ENCODE measurements at regions not wholly inside any gene's neighbourhood (a gene's known extent, or its start where the extent isn't known, plus 50 kb on each side); places are given as distances from the start of the nearest gene placed in this dataset.

GRCh38 chr6:84500726-84501125 lies 263.7 kb downstream of the TBX18 start:
- ChIA-PET CTCF (no interaction called here), POLR2A (ENCODE audit: low non-redundant PET) (no interaction called here)
- Histone ChIP-seq H3K27ac (ENCODE audit: low read depth, low read length, poor library complexity, severe bottlenecking) (no peak overlapping the region), H3K36me3 (ENCODE audit: insufficient read depth, low read length, poor library complexity, severe bottlenecking) (no peaks in the 10 kb centered on the region), H3K9me3 (ENCODE audit: low read depth, low read length, poor library complexity, severe bottlenecking) (no peaks in the 10 kb centered on the region), H3K4me3 (ENCODE audit: low read depth, low read length, poor library complexity, severe bottlenecking) (no peak overlapping the region), H3K4me1 (ENCODE audit: insufficient read depth, low read length, poor library complexity, severe bottlenecking) (no peaks in the 10 kb centered on the region), H3K27me3 (replicated peaks; ENCODE audit: insufficient read depth, low read depth, low read length, poor library complexity) (no peaks in the 10 kb centered on the region)
- intact Hi-C loops (cut with micrococcal nuclease; ENCODE audit: unreplicated experiment): no loop called here
- TF ChIP-seq EZH2 (IDR thresholded peaks at IDR 0.05; ENCODE audit: borderline replicate concordance, low read depth, low read length, poor library complexity, severe bottlenecking) (no peak), CTCF (conservative IDR thresholded peaks at IDR 0.05; ENCODE audit: low read depth, low read length) (no peak)
- DNase-seq (ENCODE audit: low spot score): no peak
- BruUV-seq (replicated peaks): no TSS peak

- CTCF ChIA-PET: no interaction called here
- intact Hi-C loops (cut with micrococcal nuclease; ENCODE audit: unreplicated experiment): no loop called here
- no peaks in the 10 kb centered on the region for H3K36me3 ChIP-seq (ENCODE audit: insufficient read depth, low read length, poor library complexity, severe bottlenecking)
- TF ChIP-seq CTCF (conservative IDR thresholded peaks at IDR 0.05; ENCODE audit: low read depth, low read length) (no peak), EZH2 (IDR thresholded peaks at IDR 0.05; ENCODE audit: borderline replicate concordance, low read depth, low read length, poor library complexity, severe bottlenecking) (no peak)
- no peak for DNase-seq (ENCODE audit: low spot score)
- POLR2A ChIA-PET (ENCODE audit: low non-redundant PET): no interaction called here
- no TSS peak for BruUV-seq (replicated peaks)
- H3K4me1 ChIP-seq (ENCODE audit: insufficient read depth, low read length, poor library complexity, severe bottlenecking): no peaks in the 10 kb centered on the region
- H3K4me3 ChIP-seq (ENCODE audit: low read depth, low read length, poor library complexity, severe bottlenecking): no peak overlapping the region
- no peaks in the 10 kb centered on the region for H3K27me3 ChIP-seq (replicated peaks; ENCODE audit: insufficient read depth, low read depth, low read length, poor library complexity)
- no peak overlapping the region for H3K27ac ChIP-seq (ENCODE audit: low read depth, low read length, poor library complexity, severe bottlenecking)
- no peaks in the 10 kb centered on the region for H3K9me3 ChIP-seq (ENCODE audit: low read depth, low read length, poor library complexity, severe bottlenecking)
Measured at GRCh38 chr6:84498905-84499304, 265.5 kb downstream of the TBX18 start.

DNA sequence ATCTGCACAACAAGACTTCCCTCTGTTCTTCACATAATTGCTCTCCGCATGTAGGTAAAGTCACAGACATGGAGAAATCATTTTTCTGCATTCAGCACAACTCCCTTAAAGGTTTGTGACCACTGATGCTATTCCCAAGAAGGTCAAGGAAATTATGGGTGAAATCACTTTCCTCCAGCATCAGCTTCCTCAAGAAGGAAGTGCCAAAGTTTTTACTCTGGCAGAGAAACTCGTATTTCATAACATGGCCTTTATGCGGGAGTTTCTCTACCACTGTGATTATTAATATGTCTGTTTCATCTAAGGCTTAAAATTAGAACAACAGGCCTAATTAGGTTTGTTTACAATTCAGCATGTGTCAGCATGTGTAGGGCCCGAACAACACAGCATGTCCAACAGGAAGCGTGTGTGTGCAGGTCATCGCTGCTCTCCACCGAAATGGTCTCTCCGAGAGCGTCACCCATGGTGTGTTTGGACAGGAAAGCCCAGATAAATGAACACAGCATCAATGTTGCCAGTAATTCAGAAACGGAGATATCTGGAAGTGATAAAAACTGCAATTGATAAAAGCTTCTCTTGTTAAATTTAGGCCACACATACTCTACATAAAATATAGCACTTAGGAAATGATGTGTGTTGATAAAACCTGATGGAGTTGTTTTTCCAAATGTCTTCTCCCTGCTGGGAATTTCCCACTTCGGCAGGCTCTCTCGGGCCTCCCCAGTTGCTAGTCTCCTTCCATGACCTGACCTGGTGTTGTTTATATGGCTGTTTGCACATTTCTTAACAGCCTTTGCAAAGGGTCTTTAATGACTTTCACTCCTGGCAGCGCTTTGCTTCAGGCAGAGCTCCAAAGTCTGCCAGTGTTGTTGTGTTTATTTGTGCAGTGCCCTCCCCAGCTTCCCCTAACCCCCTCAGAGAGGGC lies 265.1 kb upstream of the CEP162 start:
- DNase-seq (ENCODE audit: low spot score): no peak
- Histone ChIP-seq H3K9me3 (ENCODE audit: low read depth, low read length, poor library complexity, severe bottlenecking) (no peaks in the 10 kb centered on the region), H3K36me3 (ENCODE audit: insufficient read depth, low read length, poor library complexity, severe bottlenecking) (no peaks in the 10 kb centered on the region), H3K4me3 (ENCODE audit: low read depth, low read length, poor library complexity, severe bottlenecking) (no peak overlapping the region), H3K27me3 (replicated peaks; ENCODE audit: insufficient read depth, low read depth, low read length, poor library complexity) (no peaks in the 10 kb centered on the region), H3K27ac (ENCODE audit: low read depth, low read length, poor library complexity, severe bottlenecking) (no peak overlapping the region), H3K4me1 (ENCODE audit: insufficient read depth, low read length, poor library complexity, severe bottlenecking) (no peaks in the 10 kb centered on the region)
- CTCF ChIA-PET: no interaction called here
- intact Hi-C loops (cut with micrococcal nuclease; ENCODE audit: unreplicated experiment): no loop called here
- TF ChIP-seq EZH2 (IDR thresholded peaks at IDR 0.05; ENCODE audit: borderline replicate concordance, low read depth, low read length, poor library complexity, severe bottlenecking) (no peak), CTCF (conservative IDR thresholded peaks at IDR 0.05; ENCODE audit: low read depth, low read length) (no peak)
- BruUV-seq (replicated peaks): no TSS peak
- POLR2A ChIA-PET (ENCODE audit: low non-redundant PET): interaction anchor here (0.6 kb wide), 1 partner anchor 1070 kb away, joined by 3 read pairs; no protein-coding TSS in a partner anchor

Measured in A673 (cell line).